NCI-H345 (cell line): ENCODE measurements at regions not wholly inside any gene's neighbourhood (a gene's known extent, or its start where the extent isn't known, plus 50 kb on each side); places are given as distances from the start of the nearest gene placed in this dataset.
A peak's percentile ranks its signal among the peaks of the same experiment; 100 is the strongest.
"Not testable (repeated sequence)": the region's sequence is repeated elsewhere in the genome, so short reads cannot be mapped to it uniquely, and the experiment has no call there.

Experiments used
- DNase-seq: peaks from one replicate; lab custom pipeline; 2025; lab: John Stamatoyannopoulos, UW

DNA sequence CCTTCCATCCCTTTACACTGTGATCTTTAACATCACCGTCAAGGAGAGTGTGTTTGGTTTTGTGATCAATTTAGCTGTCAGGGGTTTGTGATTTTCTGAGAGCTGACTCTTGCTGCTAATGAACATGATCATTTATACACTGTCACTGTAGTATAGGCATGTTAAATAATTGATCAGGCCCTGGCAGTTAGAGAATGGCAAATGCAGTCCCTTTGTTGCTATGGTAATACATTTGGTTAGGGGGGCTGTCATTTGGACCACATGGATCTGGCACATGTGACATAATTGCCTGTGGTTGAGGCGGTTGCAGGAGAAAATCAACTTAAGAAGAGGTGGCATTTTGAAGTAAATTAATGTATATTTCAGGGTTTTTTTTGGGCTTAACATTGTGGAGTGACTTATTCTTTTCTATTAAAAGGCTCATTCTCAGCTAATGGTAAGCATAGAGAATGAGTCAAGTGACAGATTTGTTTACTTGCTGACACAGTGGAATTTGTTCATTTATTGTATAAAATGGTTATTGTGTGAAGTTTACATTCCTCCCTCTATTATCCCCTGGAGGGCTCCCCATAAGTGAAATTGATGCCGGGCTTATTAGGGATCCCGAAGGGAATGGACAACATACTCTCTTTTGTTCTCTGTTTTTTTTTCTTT, 114.0 kb downstream of the FHIP1A start:
- DNase-seq: no peak

- peak; percentile 1 for DNase-seq
These were observed 115.6 kb downstream of the FHIP1A start for GRCh38 chr4:151524610-151525009.

- not testable (repeated sequence) for DNase-seq
These were observed 117.5 kb downstream of the FHIP1A start for GRCh38 chr4:151526489-151526888.

DNA sequence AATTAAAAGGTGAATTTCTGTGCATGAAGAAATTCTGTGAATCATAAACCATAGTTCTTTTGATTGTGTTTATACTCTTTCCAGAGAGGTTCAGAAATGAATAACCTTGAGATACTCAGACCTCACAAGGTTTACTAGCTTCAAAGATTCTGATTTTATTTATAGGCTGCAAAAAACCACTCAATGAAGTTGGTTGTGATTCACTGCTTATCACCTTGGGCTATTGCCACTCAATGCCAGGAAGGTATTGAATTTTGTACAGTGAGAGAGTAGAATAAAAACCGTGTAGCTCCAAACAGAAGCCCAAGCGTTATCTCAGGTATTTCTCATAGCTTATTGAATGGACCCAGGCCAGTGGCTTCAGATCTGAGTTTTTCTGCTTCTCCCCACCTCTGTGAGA, 118.7 kb downstream of the FHIP1A start:
- peak; percentile 20 for DNase-seq

- no peak for DNase-seq
These were observed 120.2 kb downstream of the FHIP1A start for GRCh38 chr4:151529187-151529586.

DNA sequence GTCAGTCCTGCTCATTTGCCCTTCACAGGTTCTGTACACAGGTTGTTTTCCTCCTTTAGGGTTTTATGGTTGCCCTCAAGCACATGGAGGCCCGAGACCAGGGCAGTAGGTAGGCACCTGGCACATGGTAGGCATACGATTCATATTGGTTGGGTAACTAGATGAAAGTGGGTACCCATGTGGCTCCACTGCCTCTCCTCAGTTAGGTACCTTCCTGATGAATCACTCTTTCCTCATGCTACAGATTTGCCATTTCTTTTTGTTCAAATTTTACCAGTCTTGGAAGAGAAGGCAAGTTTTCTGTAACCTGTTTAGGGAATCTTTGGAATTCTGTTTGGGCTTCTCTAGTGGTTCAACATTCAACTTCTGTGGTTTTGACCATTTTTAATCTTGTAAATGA, 121.3 kb downstream of the FHIP1A start:
- no peak for DNase-seq

DNA sequence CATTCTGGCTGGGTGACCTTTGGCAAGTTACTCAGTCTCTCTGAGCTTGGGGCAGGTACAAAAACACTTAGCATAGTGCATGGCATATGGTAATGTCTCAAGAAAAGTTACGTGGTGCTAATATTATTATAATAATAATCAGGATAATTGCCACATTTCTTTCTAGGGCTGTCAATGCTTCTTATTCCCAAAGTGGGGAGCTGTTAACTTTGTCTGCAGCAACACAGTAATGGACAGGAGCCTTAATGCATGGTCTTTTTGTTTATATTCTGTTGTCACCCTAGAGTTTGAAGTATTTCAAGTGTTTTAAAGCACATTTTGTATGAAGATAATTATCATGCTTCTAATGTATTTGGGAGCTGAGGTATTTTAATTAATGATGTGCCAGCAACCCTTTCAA, 121.8 kb downstream of the FHIP1A start:
- DNase-seq: no peak

GRCh38 chr4:151532001-151532708, 123.2 kb downstream of the FHIP1A start:
- no peak for DNase-seq

- DNase-seq: no peak
These were observed 125.2 kb downstream of the FHIP1A start for GRCh38 chr4:151534195-151534594.

DNA sequence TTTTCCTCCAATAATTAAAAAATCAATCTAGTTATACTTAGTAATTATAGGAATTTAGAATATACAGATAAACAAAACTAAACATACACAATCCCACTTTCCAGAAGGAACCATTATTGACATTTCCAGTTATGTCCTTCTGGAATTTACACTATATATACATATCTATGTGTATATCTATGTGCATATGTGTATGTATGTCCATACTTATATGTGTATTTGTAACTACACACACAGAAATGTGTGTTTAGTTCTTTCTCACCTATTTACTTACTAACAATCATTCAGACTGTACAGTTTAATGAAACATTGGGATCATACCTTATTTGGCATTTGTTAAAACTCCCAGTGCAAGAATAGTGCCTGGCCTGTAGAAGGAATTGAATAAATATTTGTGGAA, 126.4 kb downstream of the FHIP1A start:
- DNase-seq: no peak

GRCh38 chr4:151537687-151538086, 128.7 kb downstream of the FHIP1A start:
- DNase-seq: no peak

DNA sequence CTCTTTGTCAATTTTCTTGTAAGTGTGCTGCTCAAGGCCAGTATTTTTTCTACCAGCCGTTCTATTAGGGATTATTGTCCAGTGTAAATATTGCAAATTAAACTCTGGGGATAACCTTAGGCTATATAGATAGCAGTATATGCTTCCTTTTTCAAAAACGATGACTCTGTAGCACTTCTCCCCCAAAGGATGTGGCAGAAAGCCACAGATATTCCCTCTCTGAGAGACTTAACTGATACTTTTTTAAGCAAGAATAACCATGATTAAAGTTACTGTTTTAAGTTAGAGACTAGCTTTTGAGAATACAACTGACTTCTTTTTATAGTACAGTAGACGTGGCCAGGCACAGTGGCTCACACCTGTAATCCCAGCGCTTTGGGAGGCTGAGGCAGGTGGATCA, 130.0 kb downstream of the FHIP1A start:
- DNase-seq: no peak

DNA sequence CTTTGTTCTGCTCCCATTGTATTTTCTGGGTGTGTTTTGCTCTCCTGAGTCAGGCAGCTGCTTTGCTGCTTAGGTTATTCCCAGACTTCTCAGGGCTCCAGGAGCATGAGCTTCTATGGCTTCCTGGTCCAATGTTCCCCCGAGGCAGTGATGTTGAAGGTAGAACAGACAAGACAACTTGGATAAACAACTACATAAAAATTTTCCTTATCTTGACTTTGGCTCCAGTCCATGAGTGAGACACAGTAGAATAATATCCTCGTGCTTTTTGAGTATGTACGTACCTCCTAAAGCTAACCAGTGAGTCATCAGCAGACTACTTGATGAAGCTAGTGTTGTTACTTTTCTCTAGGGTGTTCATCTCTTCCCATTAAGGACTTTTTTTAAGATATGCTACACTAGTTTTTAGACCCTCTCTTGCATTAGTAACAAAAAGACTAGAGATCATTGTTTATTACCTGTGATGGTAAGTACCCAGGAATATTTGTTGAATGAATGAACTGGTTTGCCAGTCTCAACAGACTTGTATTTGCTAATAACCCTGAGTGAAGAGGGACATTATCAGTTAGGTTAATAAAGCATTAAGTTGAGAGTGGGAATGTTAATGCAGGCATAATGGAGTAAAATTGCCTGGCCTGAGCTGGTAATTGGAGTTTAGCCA, 131.9 kb downstream of the FHIP1A start:
- DNase-seq: peak; percentile 49

- DNase-seq: peak; percentile 43
These were observed 132.6 kb downstream of the FHIP1A start for GRCh38 chr4:151541389-151542071.

DNA sequence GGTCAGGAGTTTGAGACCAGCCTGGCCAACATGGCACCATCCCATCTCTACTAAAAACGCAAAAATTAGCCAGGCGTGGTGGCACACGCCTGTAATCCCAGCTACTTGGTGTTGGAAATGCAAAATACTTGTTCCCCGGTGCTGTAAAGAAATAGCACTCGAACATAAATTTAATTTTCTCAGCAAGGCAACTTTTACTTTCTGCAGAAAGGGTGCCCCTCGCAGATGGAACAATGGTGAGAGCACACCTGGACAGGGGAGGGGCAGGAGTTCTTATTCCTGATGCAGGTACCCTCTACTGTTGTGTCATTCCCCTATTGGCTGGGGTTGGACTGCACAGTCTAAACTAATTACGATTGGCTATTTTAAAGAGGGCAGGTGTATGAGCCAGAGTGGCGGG, 139.7 kb downstream of the FHIP1A start:
- no peak for DNase-seq

DNA sequence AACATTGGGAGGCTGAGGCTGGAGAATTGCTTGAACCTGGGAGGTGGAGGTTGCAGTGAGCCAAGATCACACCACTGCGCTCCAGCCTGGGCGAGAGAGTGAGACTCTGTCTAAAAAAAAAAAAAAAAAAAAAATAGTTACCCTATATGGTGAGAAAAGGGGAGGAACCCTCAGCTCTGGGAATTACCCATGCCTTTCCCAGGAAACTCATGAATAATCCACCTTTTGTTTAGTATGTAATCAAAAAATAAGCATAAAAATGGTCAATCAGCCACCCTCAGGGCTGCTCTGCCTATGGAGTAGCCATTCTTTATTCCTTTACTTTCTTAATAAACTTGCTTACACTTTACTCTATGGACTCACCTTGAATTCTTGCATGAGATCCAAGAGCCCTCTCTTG, 140.4 kb downstream of the FHIP1A start:
- DNase-seq: not testable (repeated sequence)

DNA sequence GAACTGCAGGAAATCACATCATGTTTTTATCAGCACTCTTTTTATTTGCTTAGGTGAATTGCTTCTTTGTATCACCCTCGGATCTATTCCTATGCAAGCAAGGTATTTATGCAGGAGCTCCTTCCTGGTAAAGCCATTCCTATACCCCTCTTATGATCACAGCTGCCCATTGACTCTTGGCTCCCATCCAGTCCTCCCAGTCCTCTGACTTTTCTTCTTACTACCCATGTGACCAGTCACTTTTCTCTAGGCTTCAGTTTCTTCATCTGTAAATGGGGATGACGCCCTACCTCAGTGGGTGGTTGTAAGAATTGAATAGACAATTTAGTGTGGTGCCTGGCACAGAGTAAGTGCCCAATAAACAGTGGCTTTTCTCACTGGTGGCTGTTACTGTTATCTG, 144.9 kb downstream of the FHIP1A start:
- DNase-seq: peak; percentile 11

DNA sequence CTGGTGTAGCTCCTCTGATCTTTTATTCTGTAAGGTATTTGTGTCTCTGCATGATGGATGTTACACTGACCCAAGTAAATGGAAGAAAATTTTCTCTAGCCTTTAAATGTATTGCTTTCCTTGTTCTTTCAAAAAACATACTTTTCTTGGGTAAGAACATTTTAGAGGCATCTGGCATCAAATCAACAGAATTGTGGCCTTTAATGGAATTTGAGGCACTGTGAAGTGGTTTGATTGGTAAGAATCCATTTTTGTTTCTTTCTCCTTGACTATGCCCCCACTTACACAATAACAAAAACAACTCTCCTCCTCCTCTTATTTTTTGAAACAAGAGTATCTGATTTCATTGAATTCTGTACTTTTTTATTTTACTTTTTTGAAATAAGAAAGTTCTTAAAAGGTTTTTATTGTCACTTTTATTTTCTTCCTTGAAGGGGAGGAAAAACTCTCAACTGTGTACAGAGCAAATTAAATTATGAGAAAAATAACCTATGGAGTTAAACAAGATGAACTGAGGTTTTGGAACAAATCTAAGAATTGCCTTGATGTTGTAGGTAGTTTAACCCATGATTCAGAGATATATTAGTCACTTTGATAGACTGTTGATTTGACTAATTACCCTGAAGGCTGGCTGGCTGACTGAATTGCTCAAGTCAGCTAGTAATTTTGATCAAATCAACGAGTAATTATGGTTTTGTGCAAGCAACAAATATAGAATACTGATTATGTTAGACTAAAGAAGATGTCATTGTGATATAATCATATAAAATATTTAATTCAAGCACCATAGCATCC, 146.4 kb downstream of the FHIP1A start:
- no peak for DNase-seq

- no peak for DNase-seq
These were observed 149.6 kb downstream of the FHIP1A start for GRCh38 chr4:151558496-151559113.

GRCh38 chr4:151559595-151559994, 150.6 kb downstream of the FHIP1A start:
- no peak for DNase-seq

GRCh38 chr4:151561551-151562256, 152.7 kb downstream of the FHIP1A start:
- DNase-seq: no peak
